MCF 10A (cell line): ENCODE measurements at regions not wholly inside any gene's neighbourhood (a gene's known extent, or its start where the extent isn't known, plus 50 kb on each side); places are given as distances from the start of the nearest gene placed in this dataset.

Source experiments
- BruUV-seq: library from RNA; stranded (reverse); fragments of 400-500 nt; replicated peaks from 2 replicates; lab custom pipeline; 2021; lab: Mats Ljungman, UMichigan
- CTCF ChIA-PET: fragments of 300-600 bp; sonication (Branson Sonifier 250); formaldehyde crosslinking; extraction: SDS; loops from one replicate; lab custom pipeline; 2021; ENCODE audit warnings: antibody characterized with exemption, inconsistent platforms; lab: Yijun Ruan, JAX
- POLR2A ChIA-PET: fragments of 300-600, 350-650 bp; sonication (Branson Sonifier 250); formaldehyde crosslinking; extraction: SDS; loops from one replicate; lab custom pipeline; 2020; ENCODE audit warnings: antibody characterized with exemption, inconsistent platforms; lab: Yijun Ruan, JAX
- DNase-seq: peaks from one replicate; pipeline ENCODE4 v3.0.0-alpha.2; 2018; ENCODE audit not compliant: unreplicated experiment
- H3K27ac Mint-ChIP-seq: one replicate; pipeline ENCODE4 v1.8.0; 2022; ENCODE audit warnings: mild to moderate bottlenecking, low read depth, mixed read lengths; ENCODE audit not compliant: unreplicated experiment
- H3K27me3 Mint-ChIP-seq: one replicate; pipeline ENCODE4 v1.8.0; 2022; ENCODE audit warnings: mixed read lengths; ENCODE audit not compliant: insufficient read depth, unreplicated experiment
- H3K36me3 Mint-ChIP-seq: one replicate; pipeline ENCODE4 v1.8.0; 2022; ENCODE audit warnings: mild to moderate bottlenecking, moderate library complexity, mixed read lengths; ENCODE audit not compliant: insufficient read depth, unreplicated experiment
- H3K4me1 Mint-ChIP-seq: one replicate; pipeline ENCODE4 v1.8.0; 2022; ENCODE audit warnings: mixed read lengths; ENCODE audit not compliant: insufficient read depth, unreplicated experiment
- H3K4me3 Mint-ChIP-seq: one replicate; pipeline ENCODE4 v1.8.0; 2022; ENCODE audit warnings: mild to moderate bottlenecking, moderate library complexity, mixed read lengths; ENCODE audit not compliant: unreplicated experiment
- H3K9me3 Mint-ChIP-seq: one replicate; pipeline ENCODE4 v1.8.0; 2022; ENCODE audit warnings: mixed read lengths; ENCODE audit not compliant: unreplicated experiment
- CTCF ChIP-seq: fragments of 200-600 bp; IDR thresholded peaks from one replicate; pipeline ENCODE4 v1.8.0; 2022; ENCODE audit warnings: antibody characterized with exemption, mild to moderate bottlenecking; ENCODE audit not compliant: unreplicated experiment
- intact Hi-C: fragments of 100-400 bp; cut with micrococcal nuclease; formaldehyde crosslinking; loops from 2 replicates; pipeline ENCODE4 v1.14.1; 2022

- no TSS peak for BruUV-seq
- H3K27me3 Mint-ChIP-seq, result peaks cover 20% of the 10 kb centered on the region
- H3K27ac Mint-ChIP-seq, result no peak overlapping the region
- POLR2A ChIA-PET, result no interaction called here
- no peak overlapping the region for H3K4me3 Mint-ChIP-seq
- CTCF ChIA-PET, result interaction anchor here (0.6 to 2.1 kb wide), 4 partner anchors 20 to 1573 kb away, joined by 3 to 4 read pairs (median 4); no protein-coding TSS in a partner anchor
- no peak for DNase-seq
- no peak for TF ChIP-seq CTCF
- H3K9me3 Mint-ChIP-seq, result no peaks in the 10 kb centered on the region
- H3K4me1 Mint-ChIP-seq, result no peaks in the 10 kb centered on the region
- intact Hi-C loops, result no loop called here
- no peaks in the 10 kb centered on the region for H3K36me3 Mint-ChIP-seq
Measured at GRCh38 chr20:39132511-39132910, 170.4 kb downstream of the DHX35 start.

- intact Hi-C loops, result no loop called here
- CTCF ChIA-PET, result interaction anchor here (0.6 to 2.1 kb wide), 2 partner anchors 134 to 235 kb away, joined by 3 to 4 read pairs; no protein-coding TSS in a partner anchor
- Mint-ChIP-seq H3K9me3 (no peaks in the 10 kb centered on the region), H3K27ac (no peak overlapping the region), H3K4me1 (no peaks in the 10 kb centered on the region), H3K4me3 (no peak overlapping the region), H3K36me3 (no peaks in the 10 kb centered on the region), H3K27me3 (peaks cover 16% of the 10 kb centered on the region)
- TF ChIP-seq CTCF, result no peak
- no TSS peak for BruUV-seq
- POLR2A ChIA-PET, result no interaction called here
- no peak for DNase-seq
Measured at GRCh38 chr20:39132093-39132492, 169.9 kb downstream of the DHX35 start.

- intact Hi-C loops, result no loop called here
- DNase-seq, result no peak
- Mint-ChIP-seq H3K4me1 (no peaks in the 10 kb centered on the region), H3K27me3 (peaks cover 1% of the 10 kb centered on the region), H3K4me3 (no peak overlapping the region), H3K9me3 (no peaks in the 10 kb centered on the region), H3K27ac (no peak overlapping the region), H3K36me3 (no peaks in the 10 kb centered on the region)
- TF ChIP-seq CTCF, result no peak
- CTCF ChIA-PET, result interaction anchor here (0.6 to 2.1 kb wide), 6 partner anchors 19 to 1833 kb away, joined by 3 to 5 read pairs (median 4); no protein-coding TSS in a partner anchor
- POLR2A ChIA-PET, result no interaction called here
- BruUV-seq, result no TSS peak
Measured at GRCh38 chr20:39130627-39131026, 168.5 kb downstream of the DHX35 start.

GRCh38 chr20:39129523-39129922 lies 167.4 kb downstream of the DHX35 start:
- no peaks in the 10 kb centered on the region for H3K4me1 Mint-ChIP-seq
- CTCF ChIA-PET, result interaction anchor here (0.6 to 1.4 kb wide), 7 partner anchors 11 to 745 kb away, joined by 3 to 4 read pairs (median 3); no protein-coding TSS in a partner anchor
- intact Hi-C loops, result no loop called here
- POLR2A ChIA-PET, result interaction anchor here (0.7 kb wide), 1 partner anchor 539 kb away, joined by 3 read pairs; no protein-coding TSS in a partner anchor
- no peak for TF ChIP-seq CTCF
- no peaks in the 10 kb centered on the region for H3K9me3 Mint-ChIP-seq
- H3K36me3 Mint-ChIP-seq, result no peaks in the 10 kb centered on the region
- H3K4me3 Mint-ChIP-seq, result no peak overlapping the region
- no TSS peak for BruUV-seq
- H3K27me3 Mint-ChIP-seq, result no peaks in the 10 kb centered on the region
- H3K27ac Mint-ChIP-seq, result no peak overlapping the region
- DNase-seq, result no peak
